ENCODE measurements at regions not wholly inside any gene's neighbourhood (a gene's known extent, or its start where the extent isn't known, plus 50 kb on each side); places are given as distances from the start of the nearest gene placed in this dataset.
A peak's percentile ranks its signal among the peaks of the same experiment; 100 is the strongest.

GRCh38 chr1:232239998-232240397 is 389.9 kb downstream of the SIPA1L2 start:
- TF ChIP-seq CTCF (IDR thresholded peaks at IDR 0.05), result no peak
- no peaks in the 10 kb centered on the region for H3K27me3 ChIP-seq
- DNase-seq (no peak), ATAC-seq (no peak)
- intact Hi-C loops (cut with DNase I), result no loop called here
- peaks cover 0 to 7% (median 0%) of the 10 kb centered on the region in 11 donors for H3K9me3 ChIP-seq
- no peaks in the 10 kb centered on the region for H3K36me3 ChIP-seq
- H3K27ac ChIP-seq, result no peak overlapping the region
- H3K4me3 ChIP-seq, result no peak overlapping the region
- no peaks in the 10 kb centered on the region for H3K4me1 ChIP-seq
- WGBS, 2 donors, result 80 to 82% methylated on average over 6 of the region's 6 CpGs

- Histone ChIP-seq H3K27me3 (no peaks in the 10 kb centered on the region), H3K4me3 (no peak overlapping the region), H3K4me1 (no peaks in the 10 kb centered on the region), H3K36me3 (no peaks in the 10 kb centered on the region), H3K9me3 (peaks cover 0 to 7% (median 0%) of the 10 kb centered on the region in 11 donors), H3K27ac (no peak overlapping the region)
- intact Hi-C loops (cut with DNase I), result no loop called here
- WGBS, 2 donors, result 75 to 77% methylated on average over 3 of the region's 3 CpGs
- no peak for DNase-seq
- no peak for TF ChIP-seq CTCF (IDR thresholded peaks at IDR 0.05)
- no peak for ATAC-seq
Measured at GRCh38 chr1:232239522-232239921, 390.4 kb downstream of the SIPA1L2 start.

- intact Hi-C loops (cut with DNase I), result no loop called here
- DNase-seq, result no peak
- Histone ChIP-seq H3K27me3 (no peaks in the 10 kb centered on the region), H3K9me3 (peaks cover 0 to 7% (median 0%) of the 10 kb centered on the region in 11 donors), H3K27ac (no peak overlapping the region), H3K36me3 (no peaks in the 10 kb centered on the region), H3K4me1 (no peaks in the 10 kb centered on the region), H3K4me3 (no peak overlapping the region)
- no peak for ATAC-seq
- 88% methylated on average over 4 of the region's 4 CpGs for WGBS, 2 donors
- TF ChIP-seq CTCF (IDR thresholded peaks at IDR 0.05), result no peak
Measured at GRCh38 chr1:232238009-232238408, 391.9 kb downstream of the SIPA1L2 start.

GRCh38 chr1:232227306-232227705 is 402.6 kb downstream of the SIPA1L2 start:
- TF ChIP-seq CTCF (IDR thresholded peaks at IDR 0.05), result no peak
- Histone ChIP-seq H3K36me3 (no peaks in the 10 kb centered on the region), H3K27ac (no peak overlapping the region), H3K4me3 (no peak overlapping the region), H3K27me3 (peaks cover 0 to 16% (median 0%) of the 10 kb centered on the region in 7 donors), H3K9me3 (no peaks in the 10 kb centered on the region), H3K4me1 (peaks cover 0 to 17% (median 10%) of the 10 kb centered on the region in 9 donors)
- peak in 1 of 2 donors; percentile 10 for DNase-seq
- no peak for ATAC-seq
- intact Hi-C loops (cut with DNase I), result no loop called here
- 16 to 20% methylated on average over 3 of the region's 3 CpGs for WGBS, 2 donors
